Breast epithelium (tissue), 3 donors: ENCODE measurements at regions not wholly inside any gene's neighbourhood (a gene's known extent, or its start where the extent isn't known, plus 50 kb on each side); places are given as distances from the start of the nearest gene placed in this dataset.

Experiments used
- POLR2A ChIP-seq: fragments of 450-650 bp; IDR thresholded peaks from one replicate; pipeline ENCODE4 v1.6.1; 2016; ENCODE audit warnings: antibody characterized with exemption, mild to moderate bottlenecking, moderate library complexity
- POLR2AphosphoS5 ChIP-seq, 3 donors: sonication (generic); formaldehyde crosslinking; IDR thresholded peaks; one replicate each; pipeline ENCODE4 v1.6.1; 2017; ENCODE audit warnings: antibody characterized with exemption in 3 of 3
- TF ChIP-seq, protein P1 (sequence below), 3 donors: fragments of 450-650 bp; IDR thresholded peaks; one replicate each; pipeline ENCODE4 v1.5.1; 2016 to 2017; ENCODE audit warnings: antibody characterized with exemption in 3 of 3, mild to moderate bottlenecking in 3 of 3, moderate library complexity in 3 of 3

DNA sequence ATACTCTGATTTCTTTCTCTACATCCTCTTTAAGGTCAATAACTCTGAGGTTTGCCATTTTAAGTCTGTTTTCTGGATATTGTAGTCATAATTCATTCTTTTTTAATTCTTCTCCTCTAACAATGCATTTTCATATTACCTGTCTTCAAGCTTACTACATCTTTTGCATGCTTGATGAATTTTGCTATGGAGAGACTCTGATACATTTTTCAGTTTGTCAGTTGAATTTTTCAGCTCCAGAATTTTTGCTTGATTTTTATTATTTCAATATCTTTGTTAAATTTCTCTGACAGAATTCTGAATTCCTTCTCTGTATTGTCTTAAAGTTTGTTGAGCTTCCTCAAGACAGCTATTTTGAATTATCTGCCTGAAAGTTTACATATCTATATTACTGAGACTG lies 159.8 kb upstream of the ST8SIA4 start:
- TF ChIP-seq POLR2A: no peak
- TF ChIP-seq, protein P1, sequence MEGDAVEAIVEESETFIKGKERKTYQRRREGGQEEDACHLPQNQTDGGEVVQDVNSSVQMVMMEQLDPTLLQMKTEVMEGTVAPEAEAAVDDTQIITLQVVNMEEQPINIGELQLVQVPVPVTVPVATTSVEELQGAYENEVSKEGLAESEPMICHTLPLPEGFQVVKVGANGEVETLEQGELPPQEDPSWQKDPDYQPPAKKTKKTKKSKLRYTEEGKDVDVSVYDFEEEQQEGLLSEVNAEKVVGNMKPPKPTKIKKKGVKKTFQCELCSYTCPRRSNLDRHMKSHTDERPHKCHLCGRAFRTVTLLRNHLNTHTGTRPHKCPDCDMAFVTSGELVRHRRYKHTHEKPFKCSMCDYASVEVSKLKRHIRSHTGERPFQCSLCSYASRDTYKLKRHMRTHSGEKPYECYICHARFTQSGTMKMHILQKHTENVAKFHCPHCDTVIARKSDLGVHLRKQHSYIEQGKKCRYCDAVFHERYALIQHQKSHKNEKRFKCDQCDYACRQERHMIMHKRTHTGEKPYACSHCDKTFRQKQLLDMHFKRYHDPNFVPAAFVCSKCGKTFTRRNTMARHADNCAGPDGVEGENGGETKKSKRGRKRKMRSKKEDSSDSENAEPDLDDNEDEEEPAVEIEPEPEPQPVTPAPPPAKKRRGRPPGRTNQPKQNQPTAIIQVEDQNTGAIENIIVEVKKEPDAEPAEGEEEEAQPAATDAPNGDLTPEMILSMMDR (IDR thresholded peaks at IDR 0.05): no peak
- no peak for TF ChIP-seq POLR2AphosphoS5 (IDR thresholded peaks at IDR 0.05)
